Mesenchymal stem cell (in vitro differentiated cells and primary cell): ENCODE measurements at regions not wholly inside any gene's neighbourhood (a gene's known extent, or its start where the extent isn't known, plus 50 kb on each side); places are given as distances from the start of the nearest gene placed in this dataset.

Experiments
- DNase-seq: peaks from one replicate; pipeline ENCODE4 v3.0.0-alpha.2; 2013
- H2AFZ ChIP-seq: one replicate; pipeline ENCODE4 v1.6.1; 2013; ENCODE audit warnings: low read depth, mild to moderate bottlenecking, control low read depth, inconsistent platforms, low read length, moderate library complexity
- H2AK5ac ChIP-seq: 2 replicates; pipeline ENCODE4 v1.6.1; 2013; ENCODE audit warnings: low read length, moderate library complexity, mild to moderate bottlenecking, inconsistent platforms; ENCODE audit not compliant: severe bottlenecking
- H2BK120ac ChIP-seq: one replicate; pipeline ENCODE4 v1.6.1; 2013; ENCODE audit warnings: low read depth, mild to moderate bottlenecking, inconsistent platforms, low read length, moderate library complexity
- H2BK12ac ChIP-seq, 2 experiments: one replicate each; pipeline ENCODE4 v1.6.1; 2013; ENCODE audit warnings: inconsistent platforms in 2 of 2, low read length in 2 of 2, mild to moderate bottlenecking in 2 of 2, moderate library complexity in 2 of 2, control low read depth in 1 of 2
- H2BK15ac ChIP-seq: one replicate; pipeline ENCODE4 v1.6.1; 2013; ENCODE audit warnings: mild to moderate bottlenecking, low read depth, inconsistent platforms; ENCODE audit not compliant: poor library complexity, severe bottlenecking
- H2BK5ac ChIP-seq: 2 replicates; pipeline ENCODE4 v1.6.1; 2013; ENCODE audit warnings: low read depth, mild to moderate bottlenecking, low read length, control low read depth, inconsistent platforms; ENCODE audit not compliant: poor library complexity, severe bottlenecking
- H3K14ac ChIP-seq, 2 experiments: one replicate each; pipeline ENCODE4 v1.6.1; 2013; ENCODE audit warnings: inconsistent platforms in 2 of 2, low read length in 2 of 2, control low read depth in 1 of 2, mild to moderate bottlenecking in 1 of 2, moderate library complexity in 1 of 2
- H3K18ac ChIP-seq, 2 experiments: one replicate each; pipeline ENCODE4 v1.6.1; 2013; ENCODE audit warnings: inconsistent platforms in 2 of 2, low read length in 2 of 2, control low read depth in 1 of 2, low read depth in 1 of 2, mild to moderate bottlenecking in 1 of 2
- H3K23ac ChIP-seq, 2 experiments: one replicate each; pipeline ENCODE4 v1.6.1; 2013; ENCODE audit warnings: inconsistent platforms in 2 of 2, low read length in 2 of 2, mild to moderate bottlenecking in 2 of 2, moderate library complexity in 2 of 2, control low read depth in 1 of 2
- H3K27ac ChIP-seq: 2 replicates; pipeline ENCODE4 v1.5.1; 2013; ENCODE audit warnings: mild to moderate bottlenecking, moderate library complexity, low read length, control low read depth, inconsistent platforms; ENCODE audit not compliant: poor library complexity, severe bottlenecking
- H3K27me3 ChIP-seq, 2 experiments: 2 replicates each; pipeline versions ENCODE4 v1.6.1 to v1.7.0; 2013; ENCODE audit warnings: low read length in 2 of 2, mild to moderate bottlenecking in 2 of 2, moderate library complexity in 2 of 2, control low read depth in 1 of 2, inconsistent platforms in 1 of 2; ENCODE audit not compliant: control insufficient read depth in 1 of 2, insufficient read depth in 1 of 2
- H3K36me3 ChIP-seq, 2 experiments: 2 replicates each; pipeline versions ENCODE4 v1.6.1 to v1.7.0; 2013; ENCODE audit warnings: low read length in 2 of 2, control low read depth in 1 of 2, inconsistent platforms in 1 of 2, low read depth in 1 of 2, mild to moderate bottlenecking in 1 of 2; ENCODE audit not compliant: insufficient read depth in 2 of 2, control insufficient read depth in 1 of 2
- H3K4ac ChIP-seq, 2 experiments: one replicate each; pipeline ENCODE4 v1.6.1; 2013; ENCODE audit warnings: inconsistent platforms in 2 of 2, low read length in 2 of 2, mild to moderate bottlenecking in 2 of 2, moderate library complexity in 2 of 2, control low read depth in 1 of 2, low read depth in 1 of 2
- H3K4me1 ChIP-seq: 2 replicates; pipeline ENCODE4 v1.6.1; 2013; ENCODE audit warnings: low read depth, low read length, control low read depth; ENCODE audit not compliant: control insufficient read depth, insufficient read depth
- H3K4me2 ChIP-seq: 2 replicates; pipeline ENCODE4 v1.6.1; 2013; ENCODE audit warnings: low read length, mild to moderate bottlenecking, inconsistent platforms; ENCODE audit not compliant: poor library complexity, severe bottlenecking
- H3K4me3 ChIP-seq, 2 experiments: 2 replicates each; pipeline versions ENCODE4 v1.5.1 to v1.7.0; 2013; ENCODE audit warnings: low read length in 2 of 2, mild to moderate bottlenecking in 2 of 2, control low read depth in 1 of 2, low read depth in 1 of 2; ENCODE audit not compliant: insufficient read depth in 1 of 2
- H3K79me1 ChIP-seq: replicated peaks from 2 replicates; pipeline ENCODE4 v1.6.1; 2013; ENCODE audit warnings: mild to moderate bottlenecking, control low read depth, low read length, inconsistent platforms; ENCODE audit not compliant: poor library complexity, severe bottlenecking
- H3K9ac ChIP-seq: 2 replicates; pipeline ENCODE4 v1.7.0; 2013; ENCODE audit warnings: mild to moderate bottlenecking, low read length, moderate library complexity
- H3K9me3 ChIP-seq: 2 replicates; pipeline ENCODE4 v1.7.0; 2013; ENCODE audit warnings: mild to moderate bottlenecking, low read length; ENCODE audit not compliant: control insufficient read depth
- H4K8ac ChIP-seq: one replicate; pipeline ENCODE4 v1.6.1; 2013; ENCODE audit warnings: inconsistent platforms, mild to moderate bottlenecking, low read length, moderate library complexity
- H4K91ac ChIP-seq: one replicate; pipeline ENCODE4 v1.6.1; 2013; ENCODE audit warnings: mild to moderate bottlenecking, low read length, inconsistent platforms
- whole genome bisulfite sequencing: methylation state at CpG from one replicate; pipeline ENCODE4 v1.1.7; 2013; ENCODE audit warnings: mixed read lengths; 5-methylcytosine and 5-hydroxymethylcytosine counted together

- H3K36me3 ChIP-seq: no peaks in the 10 kb centered on the region
- no peak overlapping the region for H2BK5ac ChIP-seq
- no peak overlapping the region for H3K18ac ChIP-seq
- no peaks in the 10 kb centered on the region for H3K79me1 ChIP-seq
- no peak overlapping the region for H3K4me3 ChIP-seq
- no peak overlapping the region for H3K4me2 ChIP-seq
- 93% methylated on average over 1 of the region's 1 CpG for WGBS
- no peak overlapping the region for H2AK5ac ChIP-seq
- H4K91ac ChIP-seq: no peak overlapping the region
- H3K9me3 ChIP-seq: no peaks in the 10 kb centered on the region
- no peak overlapping the region for H2AFZ ChIP-seq
- H3K23ac ChIP-seq: no peak overlapping the region
- H2BK12ac ChIP-seq: no peak overlapping the region
- H2BK120ac ChIP-seq: no peak overlapping the region
- no peak overlapping the region for H2BK15ac ChIP-seq
- no peak overlapping the region for H3K9ac ChIP-seq
- no peak overlapping the region for H3K14ac ChIP-seq
- no peak overlapping the region for H3K4ac ChIP-seq
- H3K4me1 ChIP-seq: no peaks in the 10 kb centered on the region
- H4K8ac ChIP-seq: no peak overlapping the region
- no peaks in the 10 kb centered on the region for H3K27me3 ChIP-seq
- H3K27ac ChIP-seq: no peak overlapping the region
- no peak for DNase-seq
Measured at GRCh38 chr10:109386101-109386500, 537.2 kb downstream of the XPNPEP1 start.

- Histone ChIP-seq H2BK120ac (no peak overlapping the region), H3K36me3 (no peaks in the 10 kb centered on the region), H3K79me1 (no peaks in the 10 kb centered on the region), H4K8ac (no peak overlapping the region), H2BK12ac (no peak overlapping the region), H3K9ac (no peak overlapping the region), H2BK5ac (no peak overlapping the region), H2AK5ac (no peak overlapping the region), H3K4me2 (no peak overlapping the region), H2BK15ac (no peak overlapping the region), H3K9me3 (no peaks in the 10 kb centered on the region), H3K4ac (no peak overlapping the region), H3K23ac (no peak overlapping the region), H3K14ac (no peak overlapping the region), H3K4me1 (no peaks in the 10 kb centered on the region), H3K18ac (no peak overlapping the region), H3K4me3 (no peak overlapping the region), H4K91ac (no peak overlapping the region), H3K27me3 (no peaks in the 10 kb centered on the region), H2AFZ (no peak overlapping the region), H3K27ac (no peak overlapping the region)
- WGBS: 99% methylated on average over 2 of the region's 2 CpGs
- no peak for DNase-seq
Measured at GRCh38 chr10:109379186-109379585, 544.1 kb downstream of the XPNPEP1 start.

- no peak overlapping the region for H2AK5ac ChIP-seq
- H2BK5ac ChIP-seq: no peak overlapping the region
- no peak overlapping the region for H2BK120ac ChIP-seq
- no peak overlapping the region for H3K23ac ChIP-seq
- DNase-seq: peak; percentile 34
- H3K9ac ChIP-seq: no peak overlapping the region
- H2AFZ ChIP-seq: no peak overlapping the region
- no peaks in the 10 kb centered on the region for H3K79me1 ChIP-seq
- H3K4me3 ChIP-seq: no peak overlapping the region
- H3K27ac ChIP-seq: no peak overlapping the region
- H2BK15ac ChIP-seq: no peak overlapping the region
- H4K91ac ChIP-seq: no peak overlapping the region
- H3K18ac ChIP-seq: no peak overlapping the region
- H3K9me3 ChIP-seq: no peaks in the 10 kb centered on the region
- WGBS: 0% methylated on average over 1 of the region's 1 CpG
- H4K8ac ChIP-seq: no peak overlapping the region
- H2BK12ac ChIP-seq: no peak overlapping the region
- no peaks in the 10 kb centered on the region for H3K4me1 ChIP-seq
- no peak overlapping the region for H3K14ac ChIP-seq
- H3K4ac ChIP-seq: no peak overlapping the region
- H3K27me3 ChIP-seq: no peaks in the 10 kb centered on the region
- no peaks in the 10 kb centered on the region for H3K36me3 ChIP-seq
- no peak overlapping the region for H3K4me2 ChIP-seq
Measured at GRCh38 chr10:109374215-109374614, 549.1 kb downstream of the XPNPEP1 start.

GRCh38 chr10:109359316-109359715 is 564.0 kb downstream of the XPNPEP1 start:
- WGBS: 92% methylated on average over 3 of the region's 4 CpGs
- no peak overlapping the region for H2AK5ac ChIP-seq
- H4K8ac ChIP-seq: peak overlapping the region; percentile 54
- DNase-seq: no peak
- H3K9me3 ChIP-seq: no peaks in the 10 kb centered on the region
- peak overlapping the region in 1 of 2 experiments; percentile 18 for H2BK12ac ChIP-seq
- no peak overlapping the region for H3K9ac ChIP-seq
- no peak overlapping the region for H3K4me3 ChIP-seq
- H3K23ac ChIP-seq: no peak overlapping the region
- no peaks in the 10 kb centered on the region for H3K4me1 ChIP-seq
- no peaks in the 10 kb centered on the region for H3K27me3 ChIP-seq
- H3K14ac ChIP-seq: no peak overlapping the region
- H3K18ac ChIP-seq: peak overlapping the region; percentile 43 to 66
- H3K36me3 ChIP-seq: no peaks in the 10 kb centered on the region
- no peak overlapping the region for H2BK15ac ChIP-seq
- peak overlapping the region; percentile 7 for H4K91ac ChIP-seq
- H2BK120ac ChIP-seq: peak overlapping the region; percentile 54
- no peaks in the 10 kb centered on the region for H3K79me1 ChIP-seq
- H2AFZ ChIP-seq: no peak overlapping the region
- H2BK5ac ChIP-seq: no peak overlapping the region
- peak overlapping the region in 1 of 2 experiments; percentile 58 for H3K4ac ChIP-seq
- H3K4me2 ChIP-seq: no peak overlapping the region
- H3K27ac ChIP-seq: no peak overlapping the region
